Transverse colon (tissue), 3 donors: ENCODE measurements at regions not wholly inside any gene's neighbourhood (a gene's known extent, or its start where the extent isn't known, plus 50 kb on each side); places are given as distances from the start of the nearest gene placed in this dataset.

ENCODE experiments used
- POLR2A ChIP-seq: fragments of 450-650 bp; IDR thresholded peaks from one replicate; pipeline ENCODE4 v1.6.1; 2016; ENCODE audit warnings: antibody characterized with exemption, mild to moderate bottlenecking, moderate library complexity
- TF ChIP-seq, protein P1 (sequence below), 5 experiments: fragments of 200-600 bp in 3 of 5; fragments of 450-650 bp in 2 of 5; sonication (generic) in 3 of 5; IDR thresholded peaks; 1 replicate in 2 of 5; 2 replicates in 3 of 5; pipeline ENCODE4 v1.5.1; 2016 to 2017; ENCODE audit warnings: antibody characterized with exemption in 5 of 5, inconsistent platforms in 3 of 5, mild to moderate bottlenecking in 2 of 5, moderate library complexity in 1 of 5

- TF ChIP-seq, protein P1, sequence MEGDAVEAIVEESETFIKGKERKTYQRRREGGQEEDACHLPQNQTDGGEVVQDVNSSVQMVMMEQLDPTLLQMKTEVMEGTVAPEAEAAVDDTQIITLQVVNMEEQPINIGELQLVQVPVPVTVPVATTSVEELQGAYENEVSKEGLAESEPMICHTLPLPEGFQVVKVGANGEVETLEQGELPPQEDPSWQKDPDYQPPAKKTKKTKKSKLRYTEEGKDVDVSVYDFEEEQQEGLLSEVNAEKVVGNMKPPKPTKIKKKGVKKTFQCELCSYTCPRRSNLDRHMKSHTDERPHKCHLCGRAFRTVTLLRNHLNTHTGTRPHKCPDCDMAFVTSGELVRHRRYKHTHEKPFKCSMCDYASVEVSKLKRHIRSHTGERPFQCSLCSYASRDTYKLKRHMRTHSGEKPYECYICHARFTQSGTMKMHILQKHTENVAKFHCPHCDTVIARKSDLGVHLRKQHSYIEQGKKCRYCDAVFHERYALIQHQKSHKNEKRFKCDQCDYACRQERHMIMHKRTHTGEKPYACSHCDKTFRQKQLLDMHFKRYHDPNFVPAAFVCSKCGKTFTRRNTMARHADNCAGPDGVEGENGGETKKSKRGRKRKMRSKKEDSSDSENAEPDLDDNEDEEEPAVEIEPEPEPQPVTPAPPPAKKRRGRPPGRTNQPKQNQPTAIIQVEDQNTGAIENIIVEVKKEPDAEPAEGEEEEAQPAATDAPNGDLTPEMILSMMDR (IDR thresholded peaks at IDR 0.05) = no peak
- TF ChIP-seq POLR2A = no peak
Observed at GRCh38 chr16:87108278-87108677, 208.9 kb downstream of the C16orf95 start.
